ENCODE measurements at regions not wholly inside any gene's neighbourhood (a gene's known extent, or its start where the extent isn't known, plus 50 kb on each side); places are given as distances from the start of the nearest gene placed in this dataset.

DNA sequence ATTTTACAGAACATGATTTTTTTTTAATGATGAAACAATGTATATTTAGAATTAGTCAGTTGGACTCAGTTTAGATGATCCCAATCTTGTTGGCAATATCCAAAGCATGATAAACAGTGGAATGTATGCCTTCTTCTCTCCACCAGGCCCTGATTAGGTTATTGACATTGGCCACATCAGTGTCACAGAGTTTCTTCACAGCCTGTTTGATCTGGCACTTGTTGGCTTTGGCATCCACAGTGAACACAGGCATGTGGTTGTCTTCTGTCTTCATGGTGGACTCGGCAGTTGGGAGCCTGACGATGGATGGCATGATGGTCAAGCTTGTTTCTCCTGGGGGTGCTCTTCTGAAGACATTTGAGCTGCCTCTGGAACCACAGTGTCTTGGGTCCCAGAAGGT is 317.5 kb downstream of the PMP22 start:
- DNase-seq (ENCODE audit: low read depth in 2 of 2), result no peak

- DNase-seq (ENCODE audit: low read depth in 2 of 2), result no peak
These were observed 318.6 kb downstream of the PMP22 start for GRCh38 chr17:14946481-14946880.

DNA sequence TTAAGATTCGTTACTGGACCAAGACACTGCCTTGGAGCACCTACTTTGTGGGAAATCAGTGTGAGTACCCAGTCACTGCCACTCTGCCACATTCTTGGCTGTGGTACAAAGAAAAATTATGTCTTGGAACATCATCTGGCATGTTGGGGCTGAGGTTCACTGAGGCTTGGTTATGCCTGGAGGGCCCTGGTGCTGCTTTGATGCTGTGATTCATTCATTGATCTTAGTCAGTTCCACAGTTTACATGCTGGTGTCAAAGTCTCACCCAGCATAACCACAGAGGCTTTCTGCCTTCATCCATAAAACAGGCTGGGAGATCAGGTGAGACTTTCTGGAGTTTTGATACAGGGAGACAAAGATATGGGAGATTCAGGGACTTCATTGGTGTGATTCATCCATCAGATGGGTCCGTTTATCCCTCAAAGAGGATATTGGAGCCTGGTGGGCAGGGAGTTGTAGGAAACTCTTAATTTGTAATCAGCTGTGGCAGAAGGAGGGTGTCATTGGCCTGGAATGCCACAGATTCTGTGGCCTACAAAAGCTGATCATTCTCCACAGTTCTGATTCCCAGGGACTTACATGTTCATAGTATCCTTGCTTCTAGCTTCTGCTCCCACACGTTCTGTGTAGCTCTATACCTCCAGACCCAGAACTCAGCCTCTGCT is 322.5 kb downstream of the PMP22 start:
- no peak for DNase-seq (ENCODE audit: low read depth in 2 of 2)

- no peak for DNase-seq (ENCODE audit: low read depth in 2 of 2)
These were observed 324.2 kb downstream of the PMP22 start for GRCh38 chr17:14940938-14941265.

DNA sequence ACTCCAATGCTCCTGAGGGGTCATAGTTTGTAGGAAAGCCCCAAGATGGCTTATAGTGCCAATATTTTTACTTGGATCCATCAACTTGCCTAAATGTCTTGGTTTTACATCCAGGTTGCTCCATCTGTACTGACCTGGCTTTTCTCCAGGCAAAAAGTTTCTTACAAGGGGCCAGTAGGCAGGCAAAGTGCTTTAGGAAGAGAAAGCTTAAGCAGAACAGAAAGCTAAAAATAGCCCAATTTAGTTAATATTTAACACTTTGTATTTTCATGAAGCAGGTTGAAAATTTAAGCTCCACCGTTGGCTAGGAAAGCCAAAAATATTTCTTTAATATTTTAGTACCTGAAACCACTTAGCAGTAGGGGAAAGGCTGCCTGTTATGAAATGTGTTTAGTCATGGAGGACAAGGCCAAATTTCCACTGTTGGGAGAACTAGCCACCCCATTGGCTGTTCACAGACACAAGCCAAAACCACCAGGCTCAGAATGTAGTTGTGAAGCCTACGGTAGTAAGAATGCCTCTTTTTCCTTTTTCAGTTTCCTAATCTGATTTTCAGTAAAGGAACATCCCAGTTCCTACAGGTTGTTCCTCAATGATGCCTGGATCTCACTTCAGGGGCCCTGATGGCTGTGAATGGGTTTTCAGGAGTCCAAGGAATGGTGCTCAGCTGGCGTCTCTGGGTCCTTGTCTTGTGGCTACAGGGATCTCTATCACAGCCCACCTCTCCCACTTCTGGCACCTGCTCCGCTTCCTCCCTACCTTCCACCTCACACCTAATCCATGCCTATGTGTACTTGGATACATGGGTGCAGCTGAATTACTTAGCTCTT is 324.8 kb downstream of the PMP22 start:
- no peak for DNase-seq (ENCODE audit: low read depth in 2 of 2)

DNA sequence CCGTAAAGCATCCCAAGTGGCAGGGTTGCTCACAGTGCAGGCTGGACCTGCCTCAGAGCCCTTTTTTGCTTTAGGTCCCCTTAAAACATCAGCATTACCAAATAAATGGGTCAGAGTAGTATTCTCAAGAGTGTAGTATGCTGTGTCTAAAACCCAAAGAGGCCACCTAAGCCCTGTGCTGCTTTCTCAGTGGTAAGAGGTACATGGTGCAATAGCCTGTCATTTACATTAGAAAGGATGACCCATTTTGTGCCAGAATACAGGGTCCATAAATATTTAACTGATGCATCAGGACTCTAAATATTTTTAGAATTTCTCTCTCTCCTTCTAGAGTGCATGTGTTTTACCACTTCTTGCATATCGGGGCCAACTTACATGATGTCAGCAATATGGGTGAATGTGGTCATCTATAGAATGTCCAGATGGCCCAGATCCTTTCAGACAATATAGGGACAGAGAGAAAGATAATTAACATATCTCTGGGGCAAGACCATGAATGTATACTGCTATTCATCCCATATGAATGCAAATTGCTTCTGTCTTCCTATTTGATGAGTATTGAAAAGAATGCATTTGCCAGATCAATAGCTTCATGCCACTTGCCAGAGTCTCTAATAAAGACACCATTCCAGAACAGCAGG is 329.2 kb downstream of the PMP22 start:
- no peak for DNase-seq (ENCODE audit: low read depth in 2 of 2)

- DNase-seq (ENCODE audit: low read depth in 2 of 2), result no peak
These were observed 329.8 kb downstream of the PMP22 start for GRCh38 chr17:14935139-14935841.

DNA sequence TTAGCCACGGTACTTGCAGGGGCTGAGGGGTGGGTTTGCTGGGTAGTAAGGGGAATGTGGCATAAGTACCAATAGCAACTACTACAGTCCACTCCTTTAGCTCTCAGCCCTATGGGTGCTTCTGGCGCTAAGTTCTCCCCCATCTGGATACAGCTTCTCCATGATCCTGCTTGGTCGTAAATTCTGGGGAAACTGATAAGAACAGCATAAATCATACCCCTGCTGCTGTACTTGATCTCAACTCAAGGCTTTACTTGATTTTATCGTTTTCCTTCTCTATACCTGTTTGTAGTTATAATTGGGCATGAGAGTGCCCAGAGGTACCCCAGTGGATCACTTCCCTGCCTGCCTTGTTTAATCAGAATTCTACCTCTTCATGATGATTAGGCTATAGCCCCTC is 331.4 kb downstream of the PMP22 start:
- DNase-seq (ENCODE audit: low read depth in 2 of 2), result no peak

GRCh38 chr17:14926526-14927122 is 338.5 kb downstream of the PMP22 start:
- peak; percentile 27 to 29 for DNase-seq (ENCODE audit: low read depth in 2 of 2)

- no peak for DNase-seq (ENCODE audit: low read depth in 2 of 2)
These were observed 339.1 kb downstream of the PMP22 start for GRCh38 chr17:14926073-14926472.

GRCh38 chr17:14925498-14925897 is 339.6 kb downstream of the PMP22 start:
- DNase-seq (ENCODE audit: low read depth in 2 of 2), result no peak

DNA sequence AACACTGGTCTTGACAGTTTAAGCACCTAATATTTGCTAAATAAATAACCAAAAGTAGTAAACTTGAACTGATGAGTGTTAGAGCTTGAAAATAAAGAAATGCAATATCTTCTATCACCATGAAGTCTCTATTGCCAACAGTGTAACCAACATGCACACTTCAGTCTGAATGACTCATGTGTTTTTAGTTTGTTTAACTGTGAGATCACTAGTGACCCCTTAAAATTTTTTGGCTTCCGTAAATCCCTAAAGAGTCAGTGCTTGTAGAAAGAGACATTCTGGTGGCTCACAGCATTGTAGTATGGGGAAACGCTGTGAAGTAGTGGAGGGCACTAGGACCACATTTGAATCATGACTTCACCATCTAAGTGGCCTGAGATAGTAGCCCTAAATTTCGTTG is 341.1 kb downstream of the PMP22 start:
- no peak for DNase-seq (ENCODE audit: low read depth in 2 of 2)

DNA sequence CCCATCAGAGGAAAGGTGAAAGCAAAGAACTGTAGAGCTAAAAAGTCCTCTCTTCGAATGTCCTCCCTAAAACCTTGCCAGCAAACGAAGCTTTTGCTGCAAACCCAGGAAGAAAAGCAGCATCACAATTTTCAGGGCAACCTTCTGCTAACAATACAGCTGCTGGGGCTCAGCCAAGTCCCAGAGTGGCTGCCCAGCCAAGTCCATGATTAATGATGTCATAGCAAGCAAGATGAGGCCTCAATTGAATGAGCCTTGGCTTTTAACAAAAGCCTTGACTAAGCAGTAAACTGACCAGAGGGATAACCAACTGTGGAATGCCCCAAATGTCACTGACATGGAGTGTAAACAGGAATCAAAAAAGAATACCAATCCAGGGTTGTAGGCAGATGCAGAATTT is 342.7 kb downstream of the PMP22 start:
- DNase-seq (ENCODE audit: low read depth in 2 of 2), result no peak

- no peak for DNase-seq (ENCODE audit: low read depth in 2 of 2)
These were observed 343.2 kb downstream of the PMP22 start for GRCh38 chr17:14921936-14922335.

GRCh38 chr17:14919631-14920213 is 345.4 kb downstream of the PMP22 start:
- no peak for DNase-seq (ENCODE audit: low read depth in 2 of 2)

- no peak for DNase-seq (ENCODE audit: low read depth in 2 of 2)
These were observed 346.0 kb downstream of the PMP22 start for GRCh38 chr17:14919094-14919493.

DNA sequence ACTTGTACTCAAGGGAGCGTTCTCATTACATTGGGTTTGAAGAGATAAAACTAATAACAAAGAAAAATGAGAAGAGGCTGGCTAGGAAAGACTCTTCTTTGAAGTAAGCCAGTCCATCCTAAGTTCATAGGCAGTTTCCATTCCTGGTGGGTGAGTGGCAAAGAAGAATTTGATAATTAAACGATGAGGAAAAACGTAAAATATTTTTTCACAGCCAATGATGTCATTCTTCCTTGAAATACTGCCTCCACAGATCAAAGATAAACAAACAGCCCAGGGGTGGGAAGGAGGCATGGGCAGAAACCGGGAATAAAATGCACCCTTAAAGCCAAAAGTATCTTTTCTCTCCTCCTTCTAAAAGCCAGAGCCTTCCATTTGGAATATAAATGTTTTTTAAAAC is 346.6 kb downstream of the PMP22 start:
- no peak for DNase-seq (ENCODE audit: low read depth in 2 of 2)

DNA sequence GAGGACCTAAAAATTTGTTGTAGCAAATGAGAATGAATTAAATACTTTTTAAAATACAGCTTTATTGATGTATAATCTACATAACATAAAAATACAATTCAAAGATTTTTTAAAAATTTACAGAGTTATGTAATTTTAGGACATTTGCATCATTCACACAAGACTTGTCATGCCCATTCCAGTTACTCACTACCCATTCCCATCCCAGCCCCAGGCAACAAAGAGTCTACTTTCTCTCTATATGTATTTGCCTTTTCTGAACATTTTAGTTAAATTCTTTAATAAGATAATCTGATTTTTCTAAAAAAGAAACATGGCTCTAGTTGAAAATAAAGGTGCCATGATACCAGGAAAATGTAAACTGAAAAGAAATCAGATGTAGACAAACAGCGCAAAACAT is 354.2 kb downstream of the PMP22 start:
- no peak for DNase-seq (ENCODE audit: low read depth in 2 of 2)

DNA sequence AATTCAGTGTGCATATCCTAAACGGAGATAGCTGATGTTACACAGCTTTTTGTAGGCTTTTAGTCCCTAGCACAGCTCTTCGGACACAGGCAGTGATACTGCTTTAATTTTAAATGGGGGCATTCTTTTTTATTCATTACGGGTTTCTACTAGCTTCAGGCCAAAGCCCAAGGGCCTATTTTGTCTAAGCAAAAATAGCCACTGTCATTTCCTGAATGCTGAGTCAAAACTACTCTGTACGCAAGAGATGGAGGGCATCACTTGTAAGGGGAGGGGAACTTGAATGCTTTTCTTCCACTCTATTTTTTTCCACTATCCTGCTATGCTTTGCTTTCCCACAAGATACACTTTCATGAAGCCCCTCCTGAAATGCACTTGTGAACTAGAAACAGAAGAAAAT is 360.7 kb downstream of the PMP22 start:
- DNase-seq (ENCODE audit: low read depth in 2 of 2), result no peak

DNA sequence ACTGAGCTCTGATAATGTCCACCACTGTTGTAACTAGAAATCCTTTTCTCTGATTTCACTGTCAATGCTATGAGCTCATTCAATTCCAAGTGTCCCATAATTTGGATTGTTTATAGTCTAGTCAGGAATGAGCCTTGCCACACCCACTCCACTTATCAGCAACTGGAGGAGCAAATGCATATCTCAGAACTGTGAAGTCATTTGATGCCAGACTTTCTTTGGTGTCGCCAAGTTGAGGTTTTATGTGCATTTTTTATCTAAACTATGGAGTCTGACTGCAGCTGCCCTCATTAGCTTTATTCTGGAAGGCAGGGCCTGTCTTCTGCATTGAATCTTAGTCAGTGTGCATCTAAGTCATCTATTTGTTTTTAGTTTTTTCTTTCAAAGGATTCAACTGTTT is 361.3 kb downstream of the PMP22 start:
- no peak for DNase-seq (ENCODE audit: low read depth in 2 of 2)

DNA sequence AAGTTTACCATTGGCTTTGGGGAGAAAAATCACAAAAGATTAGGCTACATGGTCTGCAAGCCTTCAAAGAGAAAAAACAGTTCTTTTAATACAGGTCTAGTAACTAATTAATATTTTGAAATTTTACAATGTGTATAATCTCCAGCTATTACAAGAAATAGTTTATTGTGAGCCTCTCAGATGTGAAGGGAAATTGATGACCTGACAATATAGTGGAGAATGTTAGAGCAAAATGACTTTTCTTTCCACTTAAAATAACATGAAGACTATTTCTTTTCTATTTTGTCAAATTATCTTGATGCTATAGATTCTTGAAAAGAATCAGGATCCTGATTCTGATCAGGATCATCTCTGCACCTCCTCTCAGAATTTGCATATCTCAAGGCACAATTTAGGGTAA is 362.3 kb downstream of the PMP22 start:
- DNase-seq (ENCODE audit: low read depth in 2 of 2), result no peak

GRCh38 chr17:14902297-14902696 is 362.8 kb downstream of the PMP22 start:
- DNase-seq (ENCODE audit: low read depth in 2 of 2), result no peak
